HG03060 (cell line): ENCODE measurements at regions not wholly inside any gene's neighbourhood (a gene's known extent, or its start where the extent isn't known, plus 50 kb on each side); places are given as distances from the start of the nearest gene placed in this dataset.

ENCODE experiments used
- ATAC-seq: cut with Tn5 transposase; IDR thresholded peaks from one replicate; pipeline ENCODE4 v1.9.1; 2021; ENCODE audit warnings: low read depth, moderate number of reproducible peaks; ENCODE audit not compliant: unreplicated experiment

DNA sequence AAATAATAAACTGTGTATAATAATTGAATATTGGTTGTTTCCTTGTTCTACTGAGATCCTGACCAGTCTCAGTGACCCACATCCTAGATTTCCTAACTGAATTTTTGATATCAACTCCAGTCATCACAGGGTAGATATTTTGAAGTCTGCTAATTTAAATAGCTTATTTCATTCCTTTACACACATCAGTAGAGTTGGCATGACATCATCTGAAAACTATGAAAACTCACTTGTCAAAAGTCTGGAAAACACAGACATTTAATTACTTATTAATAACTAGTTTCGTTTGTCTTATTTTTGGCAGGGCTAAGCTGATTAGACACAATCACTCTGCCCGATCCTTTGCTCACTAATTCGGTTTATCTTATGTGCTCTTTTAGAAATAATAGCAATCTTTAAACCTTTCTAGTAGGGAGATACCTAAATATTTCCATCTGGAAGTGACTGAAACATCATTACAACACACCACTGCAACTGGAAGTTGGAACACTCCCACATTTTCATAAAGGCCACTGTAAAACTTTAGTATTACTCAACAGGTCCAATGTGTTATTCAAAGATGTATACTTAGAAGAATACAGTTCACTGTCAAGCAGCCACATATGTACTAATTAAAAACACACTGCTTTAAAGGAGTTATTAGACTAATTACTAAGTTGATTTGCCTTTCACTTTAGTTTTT is 198.4 kb upstream of the ZNF717 start:
- ATAC-seq, result no peak

DNA sequence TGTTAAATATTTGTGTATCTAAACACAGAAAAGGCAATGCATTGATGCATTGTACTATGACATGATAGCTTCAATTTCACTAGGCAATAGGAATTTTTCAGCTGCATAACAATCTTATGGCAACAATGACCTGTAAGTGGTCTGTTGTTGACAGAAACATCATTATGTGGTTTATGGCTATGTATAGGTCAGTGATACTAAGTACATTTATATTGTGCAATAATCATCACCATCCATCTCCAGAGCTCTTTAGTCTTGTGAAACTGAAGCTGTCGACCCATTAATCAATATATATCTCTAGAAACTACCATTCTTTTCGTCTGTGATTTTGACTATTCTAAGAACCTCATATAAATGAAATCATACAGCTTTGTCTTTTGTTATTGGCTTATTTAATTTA is 200.1 kb upstream of the ZNF717 start:
- no peak for ATAC-seq

DNA sequence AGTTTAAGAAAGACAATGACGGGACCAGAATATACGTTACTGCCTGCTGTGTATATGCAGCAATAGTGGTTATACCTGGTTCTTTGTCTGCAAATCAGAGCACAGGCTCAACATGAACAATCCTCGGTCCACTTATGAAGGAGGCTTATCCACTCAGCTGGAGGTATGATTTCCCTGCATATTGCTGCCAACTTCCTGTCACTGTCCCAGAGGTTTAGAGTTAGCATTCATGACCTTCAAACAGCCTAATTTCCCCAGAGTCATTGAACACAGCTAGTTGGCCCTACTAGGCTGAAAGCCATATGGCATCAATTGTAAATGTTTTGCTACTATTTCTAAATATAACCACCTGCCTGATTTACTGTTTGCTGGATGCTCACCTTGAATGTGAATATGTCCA is 224.9 kb upstream of the ZNF717 start:
- ATAC-seq, result no peak

DNA sequence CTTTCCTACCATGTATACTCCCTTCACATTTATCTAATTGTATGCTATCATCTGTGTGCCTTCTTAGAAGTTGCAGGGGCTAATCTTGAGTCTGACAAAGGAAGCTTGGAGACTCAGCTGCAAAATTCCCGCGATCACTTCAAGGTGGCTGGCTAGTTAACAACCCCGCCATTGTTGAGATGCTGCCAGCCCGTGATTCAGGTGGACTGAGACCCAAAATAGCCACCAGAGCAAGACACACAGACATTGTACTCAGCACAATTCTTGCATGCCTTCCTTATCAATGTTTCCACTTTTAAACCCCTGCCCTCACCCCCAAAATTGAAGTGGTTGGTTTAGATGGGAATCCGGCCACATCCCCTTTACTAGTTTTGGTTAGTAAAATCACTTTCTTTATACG is 225.8 kb upstream of the ZNF717 start:
- ATAC-seq, result no peak

DNA sequence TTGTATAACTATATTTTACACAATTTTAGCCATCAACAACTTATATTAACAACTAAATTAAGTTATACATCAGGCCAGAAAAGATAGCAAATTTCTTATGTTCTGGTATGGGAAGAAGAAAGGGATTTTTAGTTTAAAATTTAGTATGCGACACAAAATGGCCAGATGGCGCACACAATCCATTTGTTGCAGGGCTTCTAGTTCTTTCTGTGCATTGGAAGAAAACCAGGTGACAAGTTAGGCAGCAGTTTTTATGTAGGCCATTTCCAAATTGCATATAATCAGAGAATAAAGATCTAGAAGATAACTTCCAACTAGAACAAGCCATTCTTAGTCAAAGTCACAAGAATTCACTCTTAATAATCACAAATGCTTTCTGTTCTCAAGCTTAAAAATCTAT is 230.1 kb upstream of the ZNF717 start:
- ATAC-seq, result no peak

DNA sequence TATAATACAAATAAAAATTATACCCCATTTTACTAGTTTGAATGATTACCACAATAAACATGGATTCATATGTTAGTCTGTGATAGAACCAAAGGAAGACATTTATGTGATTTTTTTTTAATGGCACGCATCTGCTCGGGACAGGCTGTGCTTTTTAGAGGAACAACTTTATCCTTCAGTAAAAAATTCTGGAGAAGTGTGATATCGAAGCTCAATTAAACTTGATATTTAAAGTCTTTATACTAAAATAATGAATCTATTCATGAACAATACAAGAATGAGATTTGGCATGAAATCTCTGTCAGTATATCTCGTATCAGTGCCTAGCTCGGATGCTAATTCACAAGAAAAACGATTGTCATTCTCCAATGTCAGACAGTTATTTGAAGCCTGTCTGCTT is 230.8 kb upstream of the ZNF717 start:
- ATAC-seq, result no peak

DNA sequence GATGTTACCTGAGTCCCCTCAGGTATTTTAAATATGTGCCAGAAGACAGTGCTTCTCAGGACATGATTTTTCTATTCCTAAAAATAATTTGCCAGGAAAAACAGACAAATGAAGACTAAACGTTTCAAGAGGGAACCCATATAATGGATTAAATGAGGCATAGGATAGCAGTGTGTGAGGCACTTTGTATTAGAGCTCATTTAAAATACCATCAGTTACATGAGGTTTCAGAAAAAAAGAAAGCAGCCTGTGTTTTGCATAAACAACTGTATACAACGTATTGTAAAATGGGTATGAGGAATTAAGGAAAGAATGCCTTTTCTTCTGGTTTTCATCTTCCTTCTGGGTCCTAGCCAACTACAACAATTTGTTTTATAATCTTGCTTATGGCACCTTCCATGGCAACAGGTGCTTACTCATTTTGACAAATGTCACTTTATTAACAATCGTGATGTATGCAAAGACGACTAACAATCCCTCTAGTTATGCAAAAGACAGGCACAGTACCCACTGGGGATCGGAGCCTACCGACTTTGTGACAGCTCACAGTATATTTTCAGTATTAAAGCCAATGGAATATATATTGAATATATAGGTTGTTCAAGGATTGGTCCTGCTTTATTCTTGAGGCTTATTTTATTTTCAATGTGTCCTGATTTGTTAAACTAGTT is 231.6 kb upstream of the ZNF717 start:
- no peak for ATAC-seq

DNA sequence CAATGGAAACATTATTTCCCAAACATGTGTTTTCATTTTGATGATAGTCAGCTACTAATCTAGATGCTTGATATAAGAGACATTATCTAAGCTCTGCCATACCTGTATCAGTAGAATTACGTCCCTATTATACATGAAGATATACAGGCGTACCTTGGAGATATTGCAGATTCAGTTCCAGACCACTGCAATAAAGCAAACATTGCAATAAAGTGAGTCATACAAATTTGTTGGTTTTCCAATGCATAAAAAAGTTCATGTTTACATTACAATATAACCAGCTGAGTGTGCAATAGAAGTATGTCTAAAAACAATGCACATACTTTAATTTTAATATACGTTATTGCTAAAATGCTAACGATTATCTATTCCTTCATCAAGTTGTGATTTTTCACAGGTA is 236.0 kb upstream of the ZNF717 start:
- ATAC-seq, result no peak

DNA sequence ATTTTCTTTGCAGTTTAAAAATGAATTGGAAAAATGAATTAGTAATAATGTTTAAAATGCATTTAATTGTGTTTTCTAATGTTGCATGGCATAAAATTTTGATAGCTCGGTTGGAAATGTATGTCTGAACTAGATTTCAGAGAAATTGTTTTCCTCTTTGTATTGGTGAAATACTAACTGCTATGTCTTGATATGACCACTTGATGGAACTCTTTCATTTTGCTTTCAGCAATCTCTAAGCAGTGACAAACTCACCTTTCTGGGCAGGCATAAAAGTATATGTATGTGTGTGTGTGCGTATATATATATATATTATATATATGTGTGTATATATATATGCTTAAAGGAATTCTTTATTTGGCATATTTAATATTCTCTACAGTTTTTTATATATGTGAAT is 239.3 kb upstream of the ZNF717 start:
- no peak for ATAC-seq

DNA sequence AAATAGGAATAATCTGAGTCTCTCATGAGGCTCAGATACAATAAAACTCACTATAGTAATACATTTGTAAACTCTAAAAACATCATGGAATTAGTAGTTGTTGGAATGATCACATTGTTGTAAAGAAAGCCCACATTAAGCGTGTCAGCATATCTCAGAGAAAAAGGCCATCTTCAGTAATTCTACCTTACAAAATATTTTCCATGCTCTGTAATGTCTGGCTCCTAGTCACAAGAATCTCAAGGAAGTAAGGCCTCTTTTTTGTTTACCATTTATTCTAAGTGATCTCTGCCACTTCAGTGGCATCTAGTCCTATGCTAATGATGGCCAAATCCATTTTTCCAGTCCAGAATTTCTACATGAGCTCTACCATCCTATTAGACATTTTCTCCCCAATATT is 240.2 kb upstream of the ZNF717 start:
- ATAC-seq, result no peak

DNA sequence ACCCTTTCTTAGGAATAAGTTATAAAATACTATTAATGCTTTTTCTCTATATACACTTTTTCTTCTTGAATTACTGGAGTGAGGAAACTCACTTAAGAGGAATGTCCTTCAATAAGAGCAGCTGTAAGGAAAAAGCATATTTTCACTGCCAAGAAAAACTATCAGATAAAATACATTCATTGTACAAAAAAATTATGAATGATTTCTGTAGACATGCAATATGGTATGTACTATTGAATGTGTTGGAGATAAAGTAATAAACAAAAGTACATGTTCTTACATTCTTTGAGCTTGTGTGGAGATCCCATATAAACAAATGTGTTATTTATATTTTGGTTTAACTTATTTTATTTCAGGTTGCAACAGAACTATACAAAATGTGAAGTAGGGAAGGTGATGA is 241.0 kb upstream of the ZNF717 start:
- ATAC-seq, result no peak

DNA sequence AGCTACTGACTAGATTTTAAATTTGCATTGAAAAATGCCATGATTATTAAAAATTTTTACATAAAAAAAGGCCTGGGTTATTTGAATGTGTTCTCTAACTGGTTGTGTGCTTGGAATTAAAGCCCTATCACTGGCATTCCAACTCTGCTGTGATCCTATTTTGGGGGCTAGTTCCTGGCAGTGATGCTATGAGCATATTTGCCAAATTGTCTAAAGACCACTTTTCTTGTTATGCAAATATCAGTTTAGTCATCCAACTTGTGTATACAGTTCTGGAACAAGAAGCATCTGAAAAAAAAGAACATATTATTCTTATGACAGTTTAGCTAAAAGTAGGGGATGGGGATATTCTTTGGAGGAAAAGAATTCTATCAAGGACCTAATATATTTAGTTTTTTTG is 243.4 kb upstream of the ZNF717 start:
- ATAC-seq, result no peak

DNA sequence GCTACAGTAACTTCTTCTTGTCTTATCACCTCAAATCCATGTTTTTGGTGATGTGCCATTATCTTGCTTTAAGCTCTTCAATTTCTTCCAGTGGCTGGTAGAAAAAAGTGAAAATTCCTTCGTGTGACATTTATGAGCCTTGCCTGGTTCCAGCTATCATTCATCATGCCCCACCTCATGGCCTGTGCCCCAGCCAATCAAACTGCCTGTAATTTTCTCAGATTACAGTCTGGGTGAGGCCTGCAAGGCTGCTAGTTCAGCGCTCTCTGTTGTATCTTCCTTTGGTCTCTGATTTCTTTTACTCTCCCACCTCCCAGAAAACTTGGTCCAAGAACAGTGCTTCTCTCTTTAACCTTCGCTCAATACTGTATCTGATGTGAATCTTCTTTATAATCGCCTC is 249.3 kb upstream of the ZNF717 start:
- ATAC-seq, result no peak

DNA sequence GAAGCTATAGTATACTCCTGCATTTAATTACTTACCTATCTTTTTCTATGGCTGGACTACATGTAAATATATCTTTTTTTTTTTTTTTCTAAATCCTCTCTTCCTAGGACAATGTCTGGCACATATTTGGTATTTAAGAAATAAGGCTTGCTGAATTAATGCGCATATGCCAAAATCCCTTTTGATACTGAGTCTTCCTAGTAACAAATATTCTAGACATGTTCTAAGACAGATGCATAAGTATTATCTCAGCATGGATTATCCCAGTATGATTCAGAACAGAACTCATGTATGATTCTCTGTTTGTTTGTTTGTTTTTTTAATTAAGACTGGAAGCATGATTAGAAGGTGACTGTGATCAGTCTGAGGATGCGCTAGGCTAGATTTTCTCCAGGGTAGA is 249.8 kb upstream of the ZNF717 start:
- no peak for ATAC-seq

DNA sequence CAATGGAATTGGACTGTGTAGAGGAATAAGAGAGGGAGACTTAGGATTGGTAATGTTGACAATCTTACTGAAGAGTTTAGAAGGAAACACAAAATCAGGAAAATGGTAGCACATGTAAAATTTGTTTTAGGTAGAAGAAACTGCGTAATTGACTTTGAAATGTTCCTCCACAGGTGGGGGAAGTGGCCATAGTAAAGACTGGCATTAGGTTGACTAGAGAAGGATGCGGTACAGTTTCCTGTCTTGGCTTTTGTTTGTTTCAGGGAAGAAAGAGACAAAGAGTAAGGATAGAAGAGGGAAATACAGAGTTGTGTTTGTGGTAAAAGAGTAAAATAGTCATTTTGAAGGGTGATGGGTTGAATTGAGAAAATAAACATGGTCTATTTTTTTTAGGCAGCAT is 253.6 kb upstream of the ZNF717 start:
- ATAC-seq, result no peak

DNA sequence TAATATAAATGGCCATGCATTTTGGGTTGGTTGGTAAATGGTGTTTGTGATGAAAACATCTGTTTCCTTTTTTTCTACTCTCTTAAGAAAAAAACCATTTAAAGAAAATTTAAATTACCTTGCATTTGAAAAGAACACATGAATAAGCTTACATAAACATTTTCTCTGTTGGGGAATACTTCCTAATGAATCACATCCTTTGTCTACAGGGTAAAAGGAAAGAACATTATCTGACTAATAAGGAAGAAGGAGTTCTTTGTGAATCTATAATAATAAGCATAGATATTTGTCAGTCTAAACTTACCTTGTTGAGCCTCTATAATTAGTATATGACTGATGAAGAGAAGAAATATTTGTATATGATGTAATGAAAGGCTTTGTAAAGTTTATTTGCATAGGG is 254.1 kb upstream of the ZNF717 start:
- ATAC-seq, result no peak

DNA sequence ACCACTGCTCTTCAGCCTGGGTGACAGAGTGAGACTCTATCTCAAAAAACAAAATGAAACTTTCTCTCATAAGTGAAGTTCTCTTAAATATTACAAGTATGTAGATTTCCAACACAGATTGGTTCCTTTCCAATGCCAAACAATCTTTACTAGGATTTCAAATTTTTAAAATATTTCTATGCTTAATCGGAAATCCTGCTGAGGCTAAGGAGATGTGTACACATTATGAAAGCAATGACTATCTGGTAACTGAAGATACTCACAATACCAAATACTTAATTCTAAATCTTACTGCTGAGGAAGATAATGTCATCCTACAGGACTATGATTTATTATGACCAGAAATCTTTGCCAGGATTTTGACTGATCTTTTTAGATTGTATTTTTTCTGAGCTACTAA is 255.6 kb upstream of the ZNF717 start:
- ATAC-seq, result no peak

DNA sequence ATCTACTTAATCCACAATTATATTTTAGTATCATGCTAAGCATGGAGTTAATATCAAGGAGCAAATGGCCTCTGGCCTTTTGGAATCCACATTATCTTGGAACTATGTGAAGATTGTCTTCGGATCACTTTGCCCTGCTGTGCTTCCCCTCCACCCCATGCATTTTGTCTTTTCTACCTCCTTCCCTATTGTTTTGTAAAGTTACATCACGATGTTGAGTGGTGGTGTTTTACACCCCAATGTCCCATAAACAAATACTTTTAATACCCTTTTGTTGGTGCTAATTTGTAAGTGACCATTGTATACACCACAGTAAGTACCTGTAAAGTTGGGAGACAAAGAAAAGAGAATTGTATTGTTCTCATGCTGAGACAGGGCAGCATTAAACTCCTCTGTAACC is 258.4 kb upstream of the ZNF717 start:
- no peak for ATAC-seq

DNA sequence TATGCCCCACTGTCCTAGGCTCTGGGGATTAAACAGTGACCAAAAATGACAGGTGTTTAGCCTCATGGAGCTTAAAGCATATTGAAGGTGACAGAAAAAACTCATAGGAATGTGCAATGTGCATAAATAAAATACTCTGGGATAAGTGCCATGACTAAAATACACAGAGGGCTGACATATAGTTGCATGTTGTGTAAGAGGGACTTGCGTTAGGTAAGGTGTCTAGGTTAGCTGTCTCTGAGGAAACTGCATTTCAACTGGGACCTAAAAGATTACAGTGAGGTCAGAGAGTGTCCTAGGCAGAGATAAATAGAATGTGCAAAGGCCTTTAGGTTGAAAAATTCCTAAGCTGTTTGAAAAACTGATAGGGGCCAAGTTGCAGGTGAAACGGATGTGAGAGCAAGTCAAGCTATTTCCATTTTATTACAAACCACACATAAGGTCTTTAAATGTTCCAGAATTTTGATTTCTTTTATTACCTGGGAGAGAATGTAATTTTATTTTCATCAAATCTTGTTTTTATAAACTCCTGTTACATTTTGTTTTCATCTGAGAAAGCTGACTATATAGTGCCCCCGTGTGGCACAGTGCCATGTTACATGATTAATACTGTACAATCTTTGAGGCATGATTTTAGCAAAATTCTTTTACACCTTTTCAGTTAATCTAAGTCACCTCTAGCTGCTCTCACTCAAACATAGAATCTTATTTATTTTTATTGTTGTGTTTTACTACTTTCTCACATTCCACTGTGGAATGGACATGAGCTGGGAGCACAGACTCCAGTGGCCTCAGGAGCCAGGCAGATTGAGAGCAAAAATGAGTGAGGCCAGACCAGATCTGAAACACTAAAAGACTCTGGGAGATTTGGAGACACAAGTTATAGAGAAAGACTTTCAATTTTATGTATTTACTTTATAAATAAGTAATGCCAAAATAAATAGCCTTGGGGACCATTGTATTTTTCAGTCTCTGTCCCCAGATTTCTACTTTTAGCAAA is 259.6 kb upstream of the ZNF717 start:
- ATAC-seq, result no peak

DNA sequence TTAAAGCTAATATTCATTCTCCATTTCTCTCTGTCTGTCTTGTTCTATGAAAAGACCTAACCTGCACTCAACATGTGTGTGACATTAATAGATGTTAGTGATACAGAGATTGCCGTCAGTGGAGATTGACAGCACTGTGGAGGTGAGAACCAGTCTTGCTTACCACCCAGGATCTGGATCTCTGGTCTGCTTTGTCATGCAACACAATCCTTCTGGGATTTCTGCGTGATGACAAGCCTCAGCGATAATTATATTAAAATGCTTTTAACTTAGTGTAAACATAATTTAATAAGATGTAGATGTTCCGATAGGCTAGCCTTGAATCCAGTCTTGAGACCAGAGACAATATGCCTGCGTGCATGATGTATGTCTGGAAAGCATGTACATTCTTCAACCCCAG is 262.0 kb upstream of the ZNF717 start:
- no peak for ATAC-seq

DNA sequence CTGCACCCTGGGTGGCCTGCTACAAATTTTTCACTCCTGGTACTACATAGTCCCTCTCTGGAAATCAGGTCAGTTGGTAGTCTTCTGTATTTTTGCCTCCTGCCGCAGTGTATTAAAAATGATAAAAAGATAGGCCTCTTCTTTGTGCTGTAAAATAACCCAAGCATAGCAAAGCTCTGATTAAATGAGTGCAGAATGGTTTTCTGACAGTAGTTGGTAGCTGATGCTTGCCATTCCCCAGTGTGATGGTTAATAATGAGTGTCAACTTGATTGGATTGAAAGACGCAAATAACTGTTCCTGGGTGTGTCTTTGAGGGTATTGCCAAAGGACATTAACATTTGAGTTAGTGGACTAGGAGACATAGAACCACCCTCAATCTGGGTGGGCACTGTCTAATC is 264.4 kb upstream of the ZNF717 start:
- no peak for ATAC-seq
